Nephron (organoid): ENCODE measurements at regions not wholly inside any gene's neighbourhood (a gene's known extent, or its start where the extent isn't known, plus 50 kb on each side); places are given as distances from the start of the nearest gene placed in this dataset.

Experiments used
- H3K27ac Mint-ChIP-seq, 3 experiments: 2 replicates each; pipeline ENCODE4 v1.8.0; 2020; ENCODE audit warnings: mixed read lengths in 3 of 3, mild to moderate bottlenecking in 2 of 3, moderate library complexity in 1 of 3
- H3K27me3 Mint-ChIP-seq: 2 replicates; pipeline ENCODE4 v1.8.0; 2021; ENCODE audit warnings: low read depth, mild to moderate bottlenecking, moderate library complexity, mixed read lengths
- H3K36me3 Mint-ChIP-seq: 2 replicates; pipeline ENCODE4 v1.8.0; 2020; ENCODE audit warnings: low read depth, mixed read lengths
- H3K4me1 Mint-ChIP-seq: 2 replicates; pipeline ENCODE4 v1.8.0; 2020; ENCODE audit warnings: mixed read lengths
- H3K4me3 Mint-ChIP-seq, 3 experiments: 2 replicates each; pipeline ENCODE4 v1.8.0; 2020; ENCODE audit warnings: mild to moderate bottlenecking in 3 of 3, mixed read lengths in 3 of 3, moderate library complexity in 2 of 3
- H3K9me3 Mint-ChIP-seq: 2 replicates; pipeline ENCODE4 v1.8.0; 2020; ENCODE audit warnings: mixed read lengths
- TF ChIP-seq, protein P1 (sequence below), 3 experiments: fragments of 200-600 bp; sonication (generic); IDR thresholded peaks; one replicate each; pipeline ENCODE4 v1.5.0; 2021; ENCODE audit warnings: antibody characterized with exemption in 3 of 3; ENCODE audit not compliant: unreplicated experiment in 3 of 3

DNA sequence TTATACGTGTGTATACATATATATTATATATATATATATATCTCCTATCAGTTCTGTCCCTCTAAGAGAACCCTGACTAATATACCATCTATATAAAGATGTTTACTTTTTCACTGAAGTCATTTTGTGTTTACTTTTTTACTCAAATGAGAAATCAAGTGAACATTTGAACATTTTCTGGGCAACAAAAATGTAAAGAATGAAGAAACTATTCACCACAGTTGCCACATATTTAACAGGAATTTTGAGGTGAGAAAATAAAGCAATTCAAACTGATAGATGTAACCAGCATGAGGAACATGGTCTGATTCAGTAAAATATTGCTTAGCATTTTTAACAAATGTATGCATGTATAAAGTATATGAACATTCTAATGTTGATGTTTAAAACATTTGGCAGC is 299.2 kb upstream of the KLHL1 start:
- Mint-ChIP-seq H3K4me3 (no peak overlapping the region), H3K36me3 (no peaks in the 10 kb centered on the region), H3K4me1 (no peaks in the 10 kb centered on the region), H3K27me3 (no peaks in the 10 kb centered on the region), H3K9me3 (no peaks in the 10 kb centered on the region), H3K27ac (no peak overlapping the region)
- TF ChIP-seq, protein P1, sequence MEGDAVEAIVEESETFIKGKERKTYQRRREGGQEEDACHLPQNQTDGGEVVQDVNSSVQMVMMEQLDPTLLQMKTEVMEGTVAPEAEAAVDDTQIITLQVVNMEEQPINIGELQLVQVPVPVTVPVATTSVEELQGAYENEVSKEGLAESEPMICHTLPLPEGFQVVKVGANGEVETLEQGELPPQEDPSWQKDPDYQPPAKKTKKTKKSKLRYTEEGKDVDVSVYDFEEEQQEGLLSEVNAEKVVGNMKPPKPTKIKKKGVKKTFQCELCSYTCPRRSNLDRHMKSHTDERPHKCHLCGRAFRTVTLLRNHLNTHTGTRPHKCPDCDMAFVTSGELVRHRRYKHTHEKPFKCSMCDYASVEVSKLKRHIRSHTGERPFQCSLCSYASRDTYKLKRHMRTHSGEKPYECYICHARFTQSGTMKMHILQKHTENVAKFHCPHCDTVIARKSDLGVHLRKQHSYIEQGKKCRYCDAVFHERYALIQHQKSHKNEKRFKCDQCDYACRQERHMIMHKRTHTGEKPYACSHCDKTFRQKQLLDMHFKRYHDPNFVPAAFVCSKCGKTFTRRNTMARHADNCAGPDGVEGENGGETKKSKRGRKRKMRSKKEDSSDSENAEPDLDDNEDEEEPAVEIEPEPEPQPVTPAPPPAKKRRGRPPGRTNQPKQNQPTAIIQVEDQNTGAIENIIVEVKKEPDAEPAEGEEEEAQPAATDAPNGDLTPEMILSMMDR (IDR thresholded peaks at IDR 0.05; ENCODE audit: unreplicated experiment in 3 of 3), result no peak

DNA sequence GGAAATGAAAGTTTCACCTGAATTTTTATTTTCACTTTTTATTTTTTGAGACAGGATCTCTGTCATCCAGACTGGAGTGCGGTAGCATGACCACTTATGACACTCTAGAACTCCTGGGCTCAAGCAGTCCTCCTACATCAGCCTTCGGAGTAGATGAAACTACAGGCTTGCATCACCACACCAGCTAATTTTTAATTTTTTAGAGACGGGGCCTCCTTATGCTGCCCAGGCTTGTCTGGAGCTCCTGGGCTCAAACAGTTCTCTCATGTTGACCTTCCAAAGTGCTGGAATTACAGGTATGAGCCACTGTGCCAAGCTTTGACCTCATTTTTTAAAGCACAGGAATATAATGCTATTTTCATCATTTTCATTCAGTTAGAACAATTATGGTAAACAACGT is 297.0 kb upstream of the KLHL1 start:
- no peaks in the 10 kb centered on the region for H3K9me3 Mint-ChIP-seq
- H3K27me3 Mint-ChIP-seq, result no peaks in the 10 kb centered on the region
- TF ChIP-seq, protein P1 (IDR thresholded peaks at IDR 0.05; ENCODE audit: unreplicated experiment in 3 of 3), result no peak
- H3K4me3 Mint-ChIP-seq, result no peak overlapping the region
- H3K36me3 Mint-ChIP-seq, result no peaks in the 10 kb centered on the region
- H3K4me1 Mint-ChIP-seq, result no peaks in the 10 kb centered on the region
- H3K27ac Mint-ChIP-seq, result no peak overlapping the region

DNA sequence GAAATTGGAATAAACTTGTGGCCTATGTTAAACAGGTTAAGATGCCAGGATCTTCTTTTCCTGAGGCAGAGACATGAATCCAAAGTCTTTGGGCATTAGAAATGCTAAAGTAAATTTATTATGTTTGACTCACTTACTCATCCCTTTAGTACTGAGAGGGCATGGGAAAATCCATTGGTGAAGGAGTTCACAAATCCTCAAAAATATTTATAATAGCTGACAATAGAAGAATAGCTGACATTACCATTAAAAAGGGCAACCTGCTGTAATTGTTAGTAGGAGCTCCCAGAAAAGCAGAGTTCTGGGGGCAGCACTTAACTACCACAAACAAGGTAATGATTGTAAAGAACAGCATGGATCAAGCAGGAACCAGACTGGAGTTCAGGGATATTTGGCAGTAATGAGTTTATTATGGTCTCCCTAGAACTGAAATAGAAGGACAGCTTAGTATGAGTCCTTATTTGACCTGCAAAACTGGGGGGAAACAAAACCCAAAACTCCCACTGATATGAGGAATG is 285.8 kb upstream of the KLHL1 start:
- TF ChIP-seq, protein P1 (IDR thresholded peaks at IDR 0.05; ENCODE audit: unreplicated experiment in 3 of 3), result no peak
- H3K36me3 Mint-ChIP-seq, result no peaks in the 10 kb centered on the region
- no peak overlapping the region for H3K4me3 Mint-ChIP-seq
- H3K27ac Mint-ChIP-seq, result no peak overlapping the region
- H3K4me1 Mint-ChIP-seq, result peaks cover 9% of the 10 kb centered on the region
- no peaks in the 10 kb centered on the region for H3K27me3 Mint-ChIP-seq
- H3K9me3 Mint-ChIP-seq, result peaks cover 2% of the 10 kb centered on the region

DNA sequence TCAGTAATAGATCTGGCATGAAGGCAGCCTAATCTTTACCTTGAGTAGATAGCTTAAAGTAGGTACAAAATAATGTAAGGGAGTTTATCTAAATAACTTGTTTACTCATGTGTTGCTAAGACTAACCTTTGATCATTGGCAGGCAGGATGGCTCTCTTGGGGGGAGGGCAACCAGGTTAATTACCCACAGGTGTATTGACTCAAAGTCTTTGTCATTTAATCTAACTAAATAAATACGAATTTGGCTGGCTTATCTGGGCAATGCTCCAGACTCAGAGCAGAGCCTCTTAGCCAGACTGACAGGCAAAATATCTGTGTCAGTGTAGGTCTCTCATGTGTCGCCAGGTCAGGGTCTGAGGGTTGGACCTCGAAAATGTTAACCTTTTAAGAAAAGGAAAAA is 283.4 kb upstream of the KLHL1 start:
- Mint-ChIP-seq H3K9me3 (no peaks in the 10 kb centered on the region), H3K36me3 (no peaks in the 10 kb centered on the region), H3K27me3 (no peaks in the 10 kb centered on the region), H3K4me1 (peaks cover 9% of the 10 kb centered on the region), H3K27ac (no peak overlapping the region), H3K4me3 (no peak overlapping the region)
- TF ChIP-seq, protein P1 (IDR thresholded peaks at IDR 0.05; ENCODE audit: unreplicated experiment in 3 of 3), result no peak

DNA sequence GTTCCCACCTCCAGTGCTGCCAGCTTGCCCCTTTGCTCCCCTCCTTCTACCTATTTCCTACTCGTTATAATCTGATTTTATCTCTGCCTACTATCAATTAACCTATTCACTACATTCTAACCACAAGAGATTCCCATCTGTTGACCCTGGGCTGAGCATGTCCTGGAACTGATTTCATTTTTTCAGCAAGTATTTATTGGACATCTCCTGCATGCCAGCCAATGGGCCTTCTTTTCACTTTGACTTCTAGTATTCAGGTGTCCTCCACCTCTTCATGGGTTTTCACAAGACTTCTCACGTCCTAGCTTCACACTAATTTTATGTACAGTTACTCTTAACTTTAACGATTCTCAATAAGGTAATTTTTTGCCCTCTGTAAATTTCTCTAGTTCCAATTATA is 282.7 kb upstream of the KLHL1 start:
- H3K36me3 Mint-ChIP-seq, result no peaks in the 10 kb centered on the region
- H3K4me1 Mint-ChIP-seq, result peaks cover 9% of the 10 kb centered on the region
- H3K4me3 Mint-ChIP-seq, result no peak overlapping the region
- no peaks in the 10 kb centered on the region for H3K27me3 Mint-ChIP-seq
- no peaks in the 10 kb centered on the region for H3K9me3 Mint-ChIP-seq
- TF ChIP-seq, protein P1 (IDR thresholded peaks at IDR 0.05; ENCODE audit: unreplicated experiment in 3 of 3), result no peak
- peak overlapping the region in 1 of 3 experiments; percentile 1 for H3K27ac Mint-ChIP-seq

DNA sequence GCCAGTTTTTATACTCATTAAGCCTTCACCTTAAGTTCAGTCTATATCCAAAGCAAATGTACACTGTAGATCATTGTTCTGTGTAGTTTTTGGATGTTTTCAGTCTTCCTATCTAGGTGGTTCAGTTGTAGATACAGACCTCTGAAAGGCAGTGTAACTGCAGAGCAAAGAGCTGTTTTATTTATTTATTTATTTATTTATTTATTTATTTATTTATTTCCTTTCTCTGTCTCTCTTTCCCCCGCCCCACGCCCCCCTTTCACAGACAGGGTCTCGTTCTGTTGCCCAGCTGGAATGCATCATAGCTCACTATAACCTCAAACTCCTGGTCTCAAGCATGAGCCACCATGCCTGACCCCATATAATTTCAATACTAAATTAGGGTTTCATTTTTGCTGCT is 281.8 kb upstream of the KLHL1 start:
- H3K27ac Mint-ChIP-seq, result no peak overlapping the region
- peaks cover 9% of the 10 kb centered on the region for H3K4me1 Mint-ChIP-seq
- TF ChIP-seq, protein P1 (IDR thresholded peaks at IDR 0.05; ENCODE audit: unreplicated experiment in 3 of 3), result no peak
- H3K27me3 Mint-ChIP-seq, result no peaks in the 10 kb centered on the region
- no peak overlapping the region for H3K4me3 Mint-ChIP-seq
- H3K36me3 Mint-ChIP-seq, result no peaks in the 10 kb centered on the region
- H3K9me3 Mint-ChIP-seq, result no peaks in the 10 kb centered on the region
